GM23338 (cell line): ENCODE measurements at regions not wholly inside any gene's neighbourhood (a gene's known extent, or its start where the extent isn't known, plus 50 kb on each side); places are given as distances from the start of the nearest gene placed in this dataset.

Source experiments
- ATAC-seq: fragments of 200-7000 bp; cut with Tn5 transposase; 3 replicates; pipeline ENCODE4 v1.9.1; 2020
- DNase-seq: peaks from one replicate; pipeline ENCODE4 v3.0.0-alpha.2; 2015; ENCODE audit warnings: low spot score
- H2AFZ ChIP-seq: fragments of 200-600 bp; sonication (generic); 2 replicates; pipeline ENCODE4 v1.8.0; 2016; ENCODE audit warnings: antibody characterized with exemption, mild to moderate bottlenecking, moderate library complexity
- H3F3A ChIP-seq: fragments of 200-600 bp; sonication (generic); replicated peaks from 2 replicates; pipeline ENCODE4 v1.8.0; 2017; ENCODE audit warnings: antibody characterized with exemption, mixed run types, low read depth
- H3K27ac ChIP-seq: fragments of 200-600 bp; sonication (generic); 2 replicates; pipeline ENCODE4 v1.6.1; 2016; ENCODE audit warnings: low read depth
- H3K27me3 ChIP-seq: fragments of 200-600 bp; sonication (generic); 2 replicates; pipeline ENCODE4 v1.8.0; 2016; ENCODE audit warnings: mild to moderate bottlenecking, mixed run types, moderate library complexity; ENCODE audit not compliant: insufficient read depth
- H3K36me3 ChIP-seq: fragments of 200-600 bp; sonication (generic); 2 replicates; pipeline ENCODE4 v1.8.0; 2016; ENCODE audit warnings: mild to moderate bottlenecking; ENCODE audit not compliant: insufficient read depth
- H3K4me1 ChIP-seq: fragments of 200-600 bp; sonication (generic); 2 replicates; pipeline ENCODE4 v1.8.0; 2016; ENCODE audit warnings: mild to moderate bottlenecking, moderate library complexity; ENCODE audit not compliant: insufficient read depth
- H3K4me2 ChIP-seq: fragments of 200-600 bp; sonication (generic); 2 replicates; pipeline ENCODE4 v1.7.1; 2017; ENCODE audit warnings: mixed run types
- H3K4me3 ChIP-seq: fragments of 200-600 bp; sonication (generic); 2 replicates; pipeline ENCODE4 v1.6.1; 2016; ENCODE audit warnings: mixed run types
- H3K79me2 ChIP-seq: fragments of 200-600 bp; sonication (generic); replicated peaks from 2 replicates; pipeline ENCODE4 v1.8.0; 2017; ENCODE audit warnings: mild to moderate bottlenecking; ENCODE audit not compliant: insufficient read depth
- H3K9me2 ChIP-seq: fragments of 200-600 bp; sonication (generic); 2 replicates; pipeline ENCODE4 v1.8.0; 2017; ENCODE audit not compliant: insufficient read depth
- H4K20me1 ChIP-seq: fragments of 200-600 bp; sonication (generic); replicated peaks from 2 replicates; pipeline ENCODE4 v1.8.0; 2017; ENCODE audit warnings: mild to moderate bottlenecking; ENCODE audit not compliant: insufficient read depth
- H3K27ac Mint-ChIP-seq: 2 replicates; pipeline ENCODE4 v1.8.0; 2020; ENCODE audit warnings: inconsistent platforms, mild to moderate bottlenecking, moderate library complexity, mixed read lengths
- H3K27me3 Mint-ChIP-seq: 3 replicates; pipeline ENCODE4 v1.8.0; 2022; ENCODE audit warnings: low read depth, mild to moderate bottlenecking, moderate library complexity, mixed read lengths, inconsistent platforms; ENCODE audit not compliant: insufficient read depth, poor library complexity
- H3K36me3 Mint-ChIP-seq: 3 replicates; pipeline ENCODE4 v1.8.0; 2021; ENCODE audit warnings: low read depth, mild to moderate bottlenecking, inconsistent platforms, moderate library complexity, mixed read lengths
- H3K4me1 Mint-ChIP-seq: 3 replicates; pipeline ENCODE4 v1.8.0; 2020; ENCODE audit warnings: mild to moderate bottlenecking, inconsistent platforms, mixed read lengths
- H3K4me3 Mint-ChIP-seq: 3 replicates; pipeline ENCODE4 v1.8.0; 2021; ENCODE audit warnings: moderate library complexity, mild to moderate bottlenecking, inconsistent platforms, mixed read lengths
- H3K9me3 Mint-ChIP-seq: 3 replicates; pipeline ENCODE4 v1.8.0; 2020; ENCODE audit warnings: moderate library complexity, mild to moderate bottlenecking, inconsistent platforms, mixed read lengths
- CTCF ChIP-seq, 2 experiments: fragments of 200-600 bp in 1 of 2; sonication (generic) in 1 of 2; conservative IDR thresholded peaks; 2 replicates each; pipeline versions ENCODE4 v1.5.1 to v1.6.1; 2016 to 2017; ENCODE audit warnings: antibody characterized with exemption in 2 of 2, low read depth in 2 of 2, mild to moderate bottlenecking in 2 of 2, moderate library complexity in 1 of 2
- ETS1 ChIP-seq: IDR thresholded peaks from 2 replicates; pipeline ENCODE4 v1.6.1; 2016; ENCODE audit warnings: antibody characterized with exemption
- EZH2phosphoT487 ChIP-seq: fragments of 200-600 bp; sonication (generic); IDR thresholded peaks from one replicate; pipeline ENCODE4 v1.8.1; 2018; ENCODE audit warnings: antibody characterized with exemption; ENCODE audit not compliant: unreplicated experiment
- NANOG ChIP-seq: IDR thresholded peaks from 2 replicates; pipeline ENCODE4 v1.6.1; 2016; ENCODE audit warnings: antibody characterized with exemption, borderline replicate concordance
- POLR2AphosphoS5 ChIP-seq: IDR thresholded peaks from 2 replicates; pipeline ENCODE4 v1.6.1; 2016; ENCODE audit warnings: antibody characterized with exemption, low read depth
- REST ChIP-seq: IDR thresholded peaks from one replicate; pipeline ENCODE4 v1.6.1; 2018; ENCODE audit warnings: antibody characterized with exemption; ENCODE audit not compliant: unreplicated experiment
- STAT1 ChIP-seq: IDR thresholded peaks from one replicate; pipeline ENCODE4 v1.6.1; 2016; ENCODE audit warnings: antibody characterized with exemption; ENCODE audit not compliant: unreplicated experiment
- ZNF114 ChIP-seq: fragments of 250-450 bp; sonication (Bioruptor Pico); IDR thresholded peaks from 2 replicates; pipeline ENCODE4 v1.5.0; 2020; ENCODE audit warnings: mild to moderate bottlenecking, moderate library complexity
- ZNF462 ChIP-seq: fragments of 250-450 bp; sonication (Bioruptor Pico); IDR thresholded peaks from 2 replicates; pipeline ENCODE4 v1.5.0; 2020; ENCODE audit warnings: mild to moderate bottlenecking, moderate library complexity

GRCh38 chr1:80893115-80893514 is 907.6 kb upstream of the ADGRL2 start:
- peak overlapping the region; percentile 26 for H2AFZ ChIP-seq
- DNase-seq (no peak), ATAC-seq (no peak)
- H3K79me2 ChIP-seq: no peaks in the 10 kb centered on the region
- peak overlapping the region; percentile 61; the same call in 1 of the 2 replicates for H3K27ac Mint-ChIP-seq
- TF ChIP-seq CTCF (conservative IDR thresholded peaks at IDR 0.05; ENCODE audit: low read depth in 2 of 2): no peak
- TF ChIP-seq NANOG: no peak
- TF ChIP-seq REST: no peak
- no peak for TF ChIP-seq ETS1
- TF ChIP-seq EZH2phosphoT487: no peak
- no peak for TF ChIP-seq POLR2AphosphoS5
- no peak for TF ChIP-seq ZNF462
- no peak for TF ChIP-seq STAT1
- no peak for TF ChIP-seq ZNF114 (CRISPR knock-in tag)
- no peak overlapping the region for H3K27ac ChIP-seq
- H3K4me3 Mint-ChIP-seq: peak overlapping the region; percentile 2; the same call in 1 of the 3 replicates
- no peaks in the 10 kb centered on the region for H3F3A ChIP-seq
- H3K36me3 ChIP-seq: no peaks in the 10 kb centered on the region
- peaks cover 23% of the 10 kb centered on the region for H3K4me1 Mint-ChIP-seq
- no peaks in the 10 kb centered on the region for H3K27me3 ChIP-seq
- H3K4me2 ChIP-seq: 0 out of 2 replicates have a peak overlapping the region, but pooled peaks have one; percentile 12
- H3K36me3 Mint-ChIP-seq: no peaks in the 10 kb centered on the region
- no peaks in the 10 kb centered on the region for H3K9me2 ChIP-seq
- no peaks in the 10 kb centered on the region; the same call in 2 of the 3 replicates for H3K9me3 Mint-ChIP-seq
- H3K27me3 Mint-ChIP-seq: no peaks in the 10 kb centered on the region
- peaks cover 10% of the 10 kb centered on the region; the same call in 1 of the 2 replicates for H3K4me1 ChIP-seq
- H3K4me3 ChIP-seq: no peak overlapping the region
- no peaks in the 10 kb centered on the region for H4K20me1 ChIP-seq
